ENCODE measurements at regions not wholly inside any gene's neighbourhood (a gene's known extent, or its start where the extent isn't known, plus 50 kb on each side); places are given as distances from the start of the nearest gene placed in this dataset.

- DNase-seq (ENCODE audit: low spot score) = no peak
- in situ Hi-C loops (cut with HindIII; ENCODE audit: low sequenced_read_pairs) = no loop called here
These were observed 74.7 kb downstream of the BUD13 start for GRCh38 chr11:116698080-116698479.

GRCh38 chr11:116697639-116698038, 75.1 kb downstream of the BUD13 start:
- in situ Hi-C loops (cut with HindIII; ENCODE audit: low sequenced_read_pairs) = no loop called here
- DNase-seq (ENCODE audit: low spot score) = no peak

- in situ Hi-C loops (cut with HindIII; ENCODE audit: low sequenced_read_pairs) = no loop called here
- DNase-seq (ENCODE audit: low spot score) = no peak
These were observed 75.8 kb downstream of the BUD13 start for GRCh38 chr11:116697011-116697410.

- in situ Hi-C loops (cut with HindIII; ENCODE audit: low sequenced_read_pairs) = no loop called here
- DNase-seq (ENCODE audit: low spot score) = no peak
These were observed 76.3 kb downstream of the BUD13 start for GRCh38 chr11:116696381-116696941.

- in situ Hi-C loops (cut with HindIII; ENCODE audit: low sequenced_read_pairs) = no loop called here
- no peak for DNase-seq (ENCODE audit: low spot score)
These were observed 77.0 kb downstream of the BUD13 start for GRCh38 chr11:116695657-116696254.

GRCh38 chr11:116694815-116695590, 77.8 kb downstream of the BUD13 start:
- in situ Hi-C loops (cut with HindIII; ENCODE audit: low sequenced_read_pairs) = no loop called here
- DNase-seq (ENCODE audit: low spot score) = no peak

- in situ Hi-C loops (cut with HindIII; ENCODE audit: low sequenced_read_pairs) = no loop called here
- no peak for DNase-seq (ENCODE audit: low spot score)
These were observed 78.5 kb downstream of the BUD13 start for GRCh38 chr11:116694349-116694725.

- in situ Hi-C loops (cut with HindIII; ENCODE audit: low sequenced_read_pairs) = no loop called here
- DNase-seq (ENCODE audit: low spot score) = no peak
These were observed 79.0 kb downstream of the BUD13 start for GRCh38 chr11:116693593-116694348.

- in situ Hi-C loops (cut with HindIII; ENCODE audit: low sequenced_read_pairs) = no loop called here
- DNase-seq (ENCODE audit: low spot score) = no peak
These were observed 79.7 kb downstream of the BUD13 start for GRCh38 chr11:116693102-116693570.

GRCh38 chr11:116692318-116693101, 80.3 kb downstream of the BUD13 start:
- in situ Hi-C loops (cut with HindIII; ENCODE audit: low sequenced_read_pairs) = no loop called here
- DNase-seq (ENCODE audit: low spot score) = no peak

- in situ Hi-C loops (cut with HindIII; ENCODE audit: low sequenced_read_pairs) = no loop called here
- peak; percentile 64 for DNase-seq (ENCODE audit: low spot score)
These were observed 81.0 kb downstream of the BUD13 start for GRCh38 chr11:116691771-116692177.

GRCh38 chr11:116690611-116691010, 82.2 kb downstream of the BUD13 start:
- no peak for DNase-seq (ENCODE audit: low spot score)
- in situ Hi-C loops (cut with HindIII; ENCODE audit: low sequenced_read_pairs) = no loop called here

GRCh38 chr11:116689413-116690127, 83.2 kb downstream of the BUD13 start:
- in situ Hi-C loops (cut with HindIII; ENCODE audit: low sequenced_read_pairs) = no loop called here
- DNase-seq (ENCODE audit: low spot score) = no peak

GRCh38 chr11:116688202-116688540, 84.6 kb downstream of the BUD13 start:
- in situ Hi-C loops (cut with HindIII; ENCODE audit: low sequenced_read_pairs) = no loop called here
- DNase-seq (ENCODE audit: low spot score) = no peak

- no peak for DNase-seq (ENCODE audit: low spot score)
- in situ Hi-C loops (cut with HindIII; ENCODE audit: low sequenced_read_pairs) = no loop called here
These were observed 85.2 kb downstream of the BUD13 start for GRCh38 chr11:116687458-116688201.

- DNase-seq (ENCODE audit: low spot score) = no peak
- in situ Hi-C loops (cut with HindIII; ENCODE audit: low sequenced_read_pairs) = no loop called here
These were observed 85.9 kb downstream of the BUD13 start for GRCh38 chr11:116686866-116687265.

- DNase-seq (ENCODE audit: low spot score) = no peak
- in situ Hi-C loops (cut with HindIII; ENCODE audit: low sequenced_read_pairs) = no loop called here
These were observed 88.8 kb downstream of the BUD13 start for GRCh38 chr11:116683982-116684381.

Measured in G401 (cell line).